ENCODE measurements at regions not wholly inside any gene's neighbourhood (a gene's known extent, or its start where the extent isn't known, plus 50 kb on each side); places are given as distances from the start of the nearest gene placed in this dataset.
A peak's percentile ranks its signal among the peaks of the same experiment; 100 is the strongest.

DNA sequence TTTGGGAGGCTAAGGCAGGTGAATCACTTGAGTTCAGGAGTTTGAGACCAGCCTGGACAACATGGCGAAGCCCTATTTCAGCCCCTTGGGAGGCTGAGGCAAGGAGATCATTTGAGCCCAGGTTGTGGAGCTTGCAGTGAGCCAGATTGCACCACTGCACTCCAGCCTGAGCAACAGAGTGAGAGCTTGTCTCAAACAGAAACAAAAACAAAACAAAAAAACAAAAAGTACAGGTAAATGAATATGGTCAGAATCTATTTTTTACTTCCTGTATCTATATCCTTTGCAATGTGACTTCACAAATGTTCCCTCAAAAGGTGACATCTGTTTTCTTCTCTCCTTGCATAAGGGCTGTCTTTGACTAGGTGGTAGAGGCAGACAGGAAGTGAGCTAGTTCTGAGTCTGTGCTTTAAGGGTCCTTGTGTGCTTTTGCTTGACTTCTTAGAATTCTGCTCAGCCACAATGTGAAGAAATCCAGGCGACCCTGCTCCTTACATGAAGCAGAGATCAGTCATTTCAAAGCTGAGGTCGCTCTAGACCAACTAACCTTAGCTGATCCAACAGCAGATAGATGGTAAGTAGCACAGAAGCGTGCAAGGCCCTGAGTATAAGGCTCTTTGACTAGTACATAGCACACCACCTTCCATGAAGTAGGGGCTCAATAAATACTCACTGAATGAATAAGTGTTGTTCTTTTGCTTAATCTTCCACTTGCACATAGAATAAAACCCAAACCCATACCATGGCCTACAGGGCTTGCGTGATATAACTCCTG lies 423.2 kb upstream of the PCDH15 start:
- H3K27me3 Mint-ChIP-seq, result no peaks in the 10 kb centered on the region
- peak; percentile 41 for ATAC-seq
- H3K4me1 Mint-ChIP-seq, result no peaks in the 10 kb centered on the region
- H3K36me3 Mint-ChIP-seq, result no peaks in the 10 kb centered on the region
- H3K27ac Mint-ChIP-seq, result no peak overlapping the region
- no peaks in the 10 kb centered on the region for H3K9me3 Mint-ChIP-seq
- no peak overlapping the region for H3K4me3 Mint-ChIP-seq

DNA sequence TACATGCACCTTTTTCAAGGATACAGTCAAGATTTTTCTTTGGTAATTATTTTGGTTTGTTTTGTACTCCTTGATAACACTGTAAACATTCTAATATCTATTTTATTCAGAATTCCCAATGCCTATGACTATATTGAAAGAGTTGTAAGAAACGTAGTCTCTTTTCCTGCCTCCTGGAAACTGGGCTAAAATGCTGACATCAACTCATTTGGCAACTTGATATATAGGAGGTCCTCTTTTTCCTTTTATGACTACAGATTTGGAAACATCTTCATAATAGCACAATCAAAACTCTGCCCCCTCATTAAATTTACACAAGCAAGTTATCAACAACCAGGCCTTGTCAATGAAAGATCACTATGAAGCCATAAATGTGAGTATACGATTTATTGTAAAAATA lies 422.3 kb upstream of the PCDH15 start:
- Mint-ChIP-seq H3K4me3 (no peak overlapping the region), H3K36me3 (no peaks in the 10 kb centered on the region), H3K9me3 (no peaks in the 10 kb centered on the region), H3K27ac (no peak overlapping the region), H3K4me1 (no peaks in the 10 kb centered on the region), H3K27me3 (no peaks in the 10 kb centered on the region)
- no peak for ATAC-seq

DNA sequence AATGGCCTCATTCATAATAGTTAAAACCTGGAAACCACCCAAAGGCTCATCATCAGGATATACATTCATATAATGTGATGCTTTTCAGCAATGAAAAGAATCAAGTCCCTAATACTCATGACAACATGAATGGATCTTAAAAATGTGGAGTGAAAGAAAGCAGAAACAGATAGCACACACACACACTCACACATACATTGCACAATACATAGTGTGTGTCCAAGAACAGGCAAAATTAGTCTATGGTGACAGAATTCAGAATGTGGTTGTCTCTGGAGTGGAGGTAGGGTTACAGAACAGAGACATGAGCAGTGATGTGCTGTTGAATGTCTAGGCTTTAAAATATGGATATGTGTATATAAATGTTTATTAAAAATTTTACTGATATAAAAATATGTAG lies 419.9 kb upstream of the PCDH15 start:
- H3K36me3 Mint-ChIP-seq, result no peaks in the 10 kb centered on the region
- no peak overlapping the region for H3K4me3 Mint-ChIP-seq
- H3K27me3 Mint-ChIP-seq, result no peaks in the 10 kb centered on the region
- no peak overlapping the region for H3K27ac Mint-ChIP-seq
- ATAC-seq, result no peak
- H3K9me3 Mint-ChIP-seq, result no peaks in the 10 kb centered on the region
- H3K4me1 Mint-ChIP-seq, result no peaks in the 10 kb centered on the region

DNA sequence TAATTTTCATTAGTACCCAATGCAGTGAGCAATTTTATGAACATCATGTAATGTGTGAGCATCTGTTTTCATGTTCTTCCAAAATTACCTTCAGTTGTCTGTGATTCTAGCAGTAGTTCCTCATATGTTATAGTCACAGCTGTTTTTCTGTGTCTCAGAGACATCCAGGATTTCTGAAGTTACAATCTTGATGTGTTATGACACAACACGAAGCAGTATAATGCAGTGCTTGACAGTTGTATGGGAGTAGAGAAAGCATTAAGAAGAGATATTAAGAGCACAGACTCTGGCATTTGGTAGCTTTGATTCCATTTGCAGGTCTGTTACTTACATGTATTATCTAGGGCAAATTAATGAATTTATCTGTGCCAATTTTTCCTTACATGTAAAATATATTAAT lies 414.7 kb upstream of the PCDH15 start:
- H3K27me3 Mint-ChIP-seq, result no peaks in the 10 kb centered on the region
- no peaks in the 10 kb centered on the region for H3K4me1 Mint-ChIP-seq
- H3K4me3 Mint-ChIP-seq, result no peak overlapping the region
- ATAC-seq, result no peak
- H3K36me3 Mint-ChIP-seq, result no peaks in the 10 kb centered on the region
- no peak overlapping the region for H3K27ac Mint-ChIP-seq
- no peaks in the 10 kb centered on the region for H3K9me3 Mint-ChIP-seq

GRCh38 chr10:55214608-55215007 lies 413.6 kb upstream of the PCDH15 start:
- Mint-ChIP-seq H3K27me3 (no peaks in the 10 kb centered on the region), H3K27ac (no peak overlapping the region), H3K36me3 (no peaks in the 10 kb centered on the region), H3K4me3 (no peak overlapping the region), H3K9me3 (no peaks in the 10 kb centered on the region), H3K4me1 (no peaks in the 10 kb centered on the region)
- ATAC-seq, result no peak

DNA sequence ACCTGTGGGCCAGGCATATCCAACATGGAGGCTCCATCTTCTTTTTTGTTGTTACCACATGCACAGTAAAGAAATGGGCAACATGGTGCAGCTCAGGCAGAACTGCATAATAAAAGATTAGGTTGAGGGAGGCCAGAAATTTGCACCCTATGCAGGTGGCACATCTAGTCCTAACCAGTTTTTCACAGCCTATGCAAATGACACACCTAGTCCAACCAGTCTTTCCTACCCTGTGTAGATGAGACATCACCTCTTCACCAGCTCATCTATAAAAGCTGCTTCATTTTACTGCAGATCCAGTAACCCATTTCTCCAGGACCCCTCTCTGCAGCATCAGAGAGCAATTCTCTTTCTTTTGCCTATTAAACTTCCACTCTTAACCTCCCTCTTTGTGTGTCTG lies 411.0 kb upstream of the PCDH15 start:
- ATAC-seq, result peak; percentile 31
- no peaks in the 10 kb centered on the region for H3K36me3 Mint-ChIP-seq
- no peaks in the 10 kb centered on the region for H3K4me1 Mint-ChIP-seq
- H3K4me3 Mint-ChIP-seq, result no peak overlapping the region
- H3K9me3 Mint-ChIP-seq, result peaks cover 3% of the 10 kb centered on the region
- no peak overlapping the region for H3K27ac Mint-ChIP-seq
- no peaks in the 10 kb centered on the region for H3K27me3 Mint-ChIP-seq

- H3K9me3 Mint-ChIP-seq, result no peaks in the 10 kb centered on the region
- H3K27me3 Mint-ChIP-seq, result no peaks in the 10 kb centered on the region
- no peak overlapping the region for H3K27ac Mint-ChIP-seq
- H3K4me3 Mint-ChIP-seq, result no peak overlapping the region
- ATAC-seq, result no peak
- no peaks in the 10 kb centered on the region for H3K4me1 Mint-ChIP-seq
- H3K36me3 Mint-ChIP-seq, result no peaks in the 10 kb centered on the region
These were observed 402.8 kb upstream of the PCDH15 start for GRCh38 chr10:55203874-55204273.

GRCh38 chr10:55203319-55203718 lies 402.3 kb upstream of the PCDH15 start:
- Mint-ChIP-seq H3K9me3 (no peaks in the 10 kb centered on the region), H3K36me3 (no peaks in the 10 kb centered on the region), H3K27me3 (no peaks in the 10 kb centered on the region), H3K4me1 (no peaks in the 10 kb centered on the region), H3K4me3 (no peak overlapping the region), H3K27ac (no peak overlapping the region)
- ATAC-seq, result no peak

DNA sequence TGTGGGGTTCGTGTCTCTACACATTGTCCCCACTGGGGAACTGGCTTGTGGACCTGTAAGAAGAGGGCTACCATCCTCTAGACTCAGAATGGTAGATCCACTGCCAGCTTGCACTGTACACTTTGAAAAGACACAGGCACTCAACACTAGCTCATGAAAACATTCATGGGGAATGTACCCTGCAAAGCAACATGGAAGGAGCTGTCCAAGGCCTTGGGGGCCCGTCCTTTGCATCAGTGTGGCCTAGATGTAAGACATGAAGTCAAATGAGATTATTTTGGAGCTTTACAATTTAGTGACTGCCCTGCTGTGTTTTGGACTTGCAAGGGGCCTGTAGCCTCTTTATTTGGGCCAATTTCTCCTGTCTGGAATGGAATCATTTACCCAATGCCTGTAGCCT lies 399.0 kb upstream of the PCDH15 start:
- H3K4me3 Mint-ChIP-seq, result no peak overlapping the region
- no peaks in the 10 kb centered on the region for H3K9me3 Mint-ChIP-seq
- H3K27me3 Mint-ChIP-seq, result no peaks in the 10 kb centered on the region
- no peak for ATAC-seq
- H3K36me3 Mint-ChIP-seq, result no peaks in the 10 kb centered on the region
- no peak overlapping the region for H3K27ac Mint-ChIP-seq
- no peaks in the 10 kb centered on the region for H3K4me1 Mint-ChIP-seq

- H3K27ac Mint-ChIP-seq, result no peak overlapping the region
These were observed 390.3 kb upstream of the PCDH15 start for GRCh38 chr10:55191236-55191860.

GRCh38 chr10:55183993-55184392 lies 383.0 kb upstream of the PCDH15 start:
- Mint-ChIP-seq H3K27me3 (no peaks in the 10 kb centered on the region), H3K4me1 (no peaks in the 10 kb centered on the region), H3K36me3 (no peaks in the 10 kb centered on the region), H3K9me3 (no peaks in the 10 kb centered on the region), H3K4me3 (no peak overlapping the region), H3K27ac (no peak overlapping the region)
- ATAC-seq, result no peak

More at GRCh38 chr10:55191236-55191860, 390.3 kb upstream of the PCDH15 start:
- H3K27me3 Mint-ChIP-seq, result no peaks in the 10 kb centered on the region
- ATAC-seq, result no peak
- no peaks in the 10 kb centered on the region for H3K36me3 Mint-ChIP-seq
- H3K4me3 Mint-ChIP-seq, result no peak overlapping the region
- H3K4me1 Mint-ChIP-seq, result no peaks in the 10 kb centered on the region
- H3K9me3 Mint-ChIP-seq, result no peaks in the 10 kb centered on the region

DNA sequence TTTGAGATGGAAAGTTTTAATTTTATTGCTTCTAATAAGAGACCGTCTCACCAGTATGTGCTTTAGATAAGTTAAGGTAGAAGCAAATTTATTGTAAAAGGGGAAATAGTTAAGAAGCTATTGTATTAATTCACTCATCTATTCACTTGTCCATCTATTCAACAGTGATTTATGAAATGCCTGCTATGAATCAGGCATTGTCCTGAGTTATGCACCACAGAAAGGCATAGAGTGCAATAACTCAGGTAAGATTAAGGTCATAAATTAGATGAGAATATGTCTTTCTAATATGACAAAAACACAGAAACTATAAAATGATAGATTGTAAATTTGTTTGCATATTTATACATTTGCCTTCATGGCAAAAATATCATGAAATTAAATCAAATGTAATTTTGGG lies 379.3 kb upstream of the PCDH15 start:
- H3K4me1 Mint-ChIP-seq, result no peaks in the 10 kb centered on the region
- no peak overlapping the region for H3K27ac Mint-ChIP-seq
- H3K4me3 Mint-ChIP-seq, result no peak overlapping the region
- no peaks in the 10 kb centered on the region for H3K36me3 Mint-ChIP-seq
- no peaks in the 10 kb centered on the region for H3K9me3 Mint-ChIP-seq
- H3K27me3 Mint-ChIP-seq, result no peaks in the 10 kb centered on the region
- no peak for ATAC-seq

- no peaks in the 10 kb centered on the region for H3K4me1 Mint-ChIP-seq
- no peaks in the 10 kb centered on the region for H3K27me3 Mint-ChIP-seq
- ATAC-seq, result no peak
- H3K9me3 Mint-ChIP-seq, result no peaks in the 10 kb centered on the region
- no peak overlapping the region for H3K27ac Mint-ChIP-seq
- H3K36me3 Mint-ChIP-seq, result no peaks in the 10 kb centered on the region
- no peak overlapping the region for H3K4me3 Mint-ChIP-seq
These were observed 373.4 kb upstream of the PCDH15 start for GRCh38 chr10:55174419-55174818.

DNA sequence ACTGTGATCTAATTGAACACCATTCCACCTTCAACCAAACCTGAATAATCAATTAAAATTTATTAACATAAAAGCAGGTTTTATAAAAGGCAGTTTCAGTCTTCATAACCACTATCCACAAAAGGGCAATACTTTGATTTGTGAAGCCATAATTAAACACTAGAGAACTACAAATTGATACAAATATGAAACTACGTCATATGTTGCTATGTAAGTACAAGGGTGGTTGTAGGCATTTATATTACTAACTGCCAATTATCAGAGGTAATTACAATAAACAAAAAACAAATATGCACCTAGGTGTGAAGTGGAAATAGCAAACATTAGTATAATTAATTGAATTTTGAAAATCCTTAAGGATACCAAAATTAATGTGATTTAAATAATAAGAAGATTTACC lies 368.5 kb upstream of the PCDH15 start:
- ATAC-seq, result no peak
- Mint-ChIP-seq H3K27ac (no peak overlapping the region), H3K4me1 (no peaks in the 10 kb centered on the region), H3K36me3 (no peaks in the 10 kb centered on the region), H3K27me3 (no peaks in the 10 kb centered on the region), H3K4me3 (no peak overlapping the region), H3K9me3 (no peaks in the 10 kb centered on the region)

- H3K4me3 Mint-ChIP-seq, result no peak overlapping the region
These were observed 367.3 kb upstream of the PCDH15 start for GRCh38 chr10:55168343-55168742.

DNA sequence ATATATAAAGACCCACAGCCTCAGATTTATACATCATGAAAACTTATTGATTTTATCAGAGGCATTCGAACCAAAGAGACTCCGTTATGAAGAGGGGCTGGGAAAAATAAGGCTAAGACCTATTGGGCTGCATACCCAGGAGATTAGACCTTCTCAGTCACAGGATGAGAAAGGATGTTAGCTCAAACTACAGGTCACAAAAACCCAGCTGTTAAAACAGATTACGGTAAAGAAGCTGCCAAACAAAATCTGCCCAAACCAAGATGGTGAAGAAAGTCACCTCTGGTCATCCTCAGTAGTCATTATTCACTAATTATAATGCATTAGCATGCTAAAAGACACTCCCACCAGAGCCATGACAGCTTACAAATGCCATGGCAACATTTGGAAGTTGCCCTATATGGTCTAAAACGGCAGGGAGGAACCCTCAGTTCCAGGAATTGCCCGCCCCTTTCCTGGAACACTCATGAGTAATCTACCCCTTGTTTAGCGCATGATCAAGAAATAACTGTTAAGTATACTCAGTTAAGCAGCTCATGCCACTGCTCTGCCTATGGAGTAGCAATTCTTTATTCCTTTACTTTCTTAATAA lies 362.5 kb upstream of the PCDH15 start:
- Mint-ChIP-seq H3K4me3 (no peak overlapping the region), H3K4me1 (no peaks in the 10 kb centered on the region), H3K27ac (no peak overlapping the region), H3K36me3 (no peaks in the 10 kb centered on the region), H3K27me3 (no peaks in the 10 kb centered on the region), H3K9me3 (no peaks in the 10 kb centered on the region)
- no peak for ATAC-seq

More at GRCh38 chr10:55168343-55168742, 367.3 kb upstream of the PCDH15 start:
- no peak for ATAC-seq
- Mint-ChIP-seq H3K27ac (no peak overlapping the region), H3K4me1 (no peaks in the 10 kb centered on the region), H3K36me3 (no peaks in the 10 kb centered on the region), H3K9me3 (no peaks in the 10 kb centered on the region), H3K27me3 (no peaks in the 10 kb centered on the region)
